ENCODE measurements at regions not wholly inside any gene's neighbourhood (a gene's known extent, or its start where the extent isn't known, plus 50 kb on each side); places are given as distances from the start of the nearest gene placed in this dataset.

- 46% methylated on average over 3 of the region's 8 CpGs for WGBS (ENCODE audit: insufficient coverage, low coverage, low lambda C conversion rate, missing lambda C conversion rate)
Measured at GRCh38 chr13:88144580-88144979, 473.4 kb downstream of the SLITRK5 start.

DNA sequence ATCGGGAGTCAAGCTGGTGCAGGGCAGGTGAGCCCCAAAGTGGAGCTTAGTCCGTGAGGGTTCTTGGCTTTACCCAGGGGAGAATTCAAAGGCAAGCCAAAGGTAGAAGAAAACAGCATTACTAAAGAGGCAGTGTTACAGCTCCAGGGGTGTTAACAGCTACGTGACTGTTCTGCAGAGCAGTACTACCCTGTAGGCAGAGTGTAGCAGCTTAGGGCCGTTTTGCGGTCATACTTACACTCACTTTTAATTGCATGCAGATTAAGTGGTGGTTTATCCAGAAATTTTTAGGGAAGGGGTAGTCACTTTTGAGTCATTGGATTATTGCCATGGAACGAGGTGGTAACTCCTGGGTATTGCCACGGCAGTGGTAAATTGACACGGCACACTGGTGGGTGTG lies 482.2 kb downstream of the SLITRK5 start:
- no peaks in the 10 kb centered on the region for H3K36me3 ChIP-seq
- ATAC-seq (no peak), DNase-seq (no peak)
- H3K27me3 ChIP-seq: no peaks in the 10 kb centered on the region
- 60% methylated on average over 6 of the region's 8 CpGs for WGBS (ENCODE audit: insufficient coverage, low coverage, low lambda C conversion rate, missing lambda C conversion rate)
- H3K4me3 ChIP-seq: no peak overlapping the region
- TF ChIP-seq, protein P1, sequence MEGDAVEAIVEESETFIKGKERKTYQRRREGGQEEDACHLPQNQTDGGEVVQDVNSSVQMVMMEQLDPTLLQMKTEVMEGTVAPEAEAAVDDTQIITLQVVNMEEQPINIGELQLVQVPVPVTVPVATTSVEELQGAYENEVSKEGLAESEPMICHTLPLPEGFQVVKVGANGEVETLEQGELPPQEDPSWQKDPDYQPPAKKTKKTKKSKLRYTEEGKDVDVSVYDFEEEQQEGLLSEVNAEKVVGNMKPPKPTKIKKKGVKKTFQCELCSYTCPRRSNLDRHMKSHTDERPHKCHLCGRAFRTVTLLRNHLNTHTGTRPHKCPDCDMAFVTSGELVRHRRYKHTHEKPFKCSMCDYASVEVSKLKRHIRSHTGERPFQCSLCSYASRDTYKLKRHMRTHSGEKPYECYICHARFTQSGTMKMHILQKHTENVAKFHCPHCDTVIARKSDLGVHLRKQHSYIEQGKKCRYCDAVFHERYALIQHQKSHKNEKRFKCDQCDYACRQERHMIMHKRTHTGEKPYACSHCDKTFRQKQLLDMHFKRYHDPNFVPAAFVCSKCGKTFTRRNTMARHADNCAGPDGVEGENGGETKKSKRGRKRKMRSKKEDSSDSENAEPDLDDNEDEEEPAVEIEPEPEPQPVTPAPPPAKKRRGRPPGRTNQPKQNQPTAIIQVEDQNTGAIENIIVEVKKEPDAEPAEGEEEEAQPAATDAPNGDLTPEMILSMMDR (IDR thresholded peaks at IDR 0.05): no peak
- TF ChIP-seq POLR2A (IDR thresholded peaks at IDR 0.05): no peak
- H3K27ac ChIP-seq: no peak overlapping the region
- H3K9me3 ChIP-seq: no peaks in the 10 kb centered on the region
- H3K4me1 ChIP-seq: no peaks in the 10 kb centered on the region
- intact Hi-C loops (cut with DNase I): no loop called here

More at GRCh38 chr13:88144580-88144979, 473.4 kb downstream of the SLITRK5 start:
- Histone ChIP-seq H3K27ac (no peak overlapping the region), H3K27me3 (no peaks in the 10 kb centered on the region), H3K4me3 (no peak overlapping the region), H3K9me3 (no peaks in the 10 kb centered on the region), H3K4me1 (no peaks in the 10 kb centered on the region), H3K36me3 (no peaks in the 10 kb centered on the region)
- ATAC-seq: no peak
- intact Hi-C loops (cut with DNase I): no loop called here
- no peak for TF ChIP-seq POLR2A (IDR thresholded peaks at IDR 0.05)
- TF ChIP-seq, protein P1 (IDR thresholded peaks at IDR 0.05): no peak
- no peak for DNase-seq

DNA sequence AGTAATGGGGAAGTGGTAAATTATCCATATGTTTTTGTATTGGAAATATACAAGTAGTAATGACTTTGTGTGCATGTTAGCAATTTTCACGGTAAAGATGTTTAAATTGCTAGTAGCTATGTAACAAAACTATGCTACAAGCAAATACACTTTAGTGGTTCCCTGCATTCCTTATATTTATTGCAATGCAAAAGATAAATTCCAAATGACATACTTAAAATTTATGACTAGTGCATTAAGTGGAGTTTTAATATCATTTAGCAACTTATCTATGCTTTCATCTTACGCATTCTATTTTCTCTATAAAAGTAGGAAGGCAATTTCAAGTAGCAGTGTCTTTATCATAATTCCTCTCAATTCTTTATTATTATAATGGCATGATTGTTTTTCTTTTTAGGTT lies 482.8 kb downstream of the SLITRK5 start:
- 72% methylated on average over 2 of the region's 2 CpGs for WGBS (ENCODE audit: insufficient coverage, low coverage, low lambda C conversion rate, missing lambda C conversion rate)

DNA sequence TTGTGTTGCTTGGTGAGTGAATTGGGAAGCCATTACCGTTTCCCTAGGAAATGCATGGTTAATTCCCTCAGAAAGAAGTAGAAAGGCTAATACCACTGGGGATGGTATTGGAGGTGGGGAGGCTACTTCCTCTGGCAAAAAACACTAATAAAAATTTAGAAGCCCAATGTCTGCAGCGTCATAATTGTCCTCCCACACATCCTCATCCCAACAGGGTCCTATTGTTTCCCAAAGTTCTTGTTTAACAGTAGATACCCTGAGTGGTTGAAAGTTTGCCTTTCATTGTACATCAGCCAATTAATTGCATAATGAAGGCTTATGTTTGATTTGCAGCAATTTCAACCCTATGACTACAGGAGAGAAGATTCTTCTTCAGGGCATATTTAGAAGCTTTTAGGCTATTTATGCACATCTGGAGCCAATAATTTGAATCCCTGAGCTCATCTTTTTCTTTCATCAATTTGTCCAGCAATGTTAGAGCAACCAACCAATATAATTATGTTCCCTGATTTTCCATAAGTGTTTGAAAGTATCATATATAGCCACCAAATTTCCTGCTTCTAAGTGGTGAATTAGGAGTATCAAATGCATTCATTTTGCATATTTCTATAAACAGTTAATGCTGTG lies 491.0 kb downstream of the SLITRK5 start:
- DNase-seq: no peak
- Histone ChIP-seq H3K4me1 (no peaks in the 10 kb centered on the region), H3K27ac (no peak overlapping the region), H3K27me3 (no peaks in the 10 kb centered on the region), H3K9me3 (no peaks in the 10 kb centered on the region), H3K36me3 (no peaks in the 10 kb centered on the region), H3K4me3 (no peak overlapping the region)
- 35% methylated on average over 2 of the region's 2 CpGs for WGBS (ENCODE audit: insufficient coverage, low coverage, low lambda C conversion rate, missing lambda C conversion rate)
- intact Hi-C loops (cut with DNase I): no loop called here
- no peak for ATAC-seq
- TF ChIP-seq, protein P1 (IDR thresholded peaks at IDR 0.05): no peak
- TF ChIP-seq POLR2A (IDR thresholded peaks at IDR 0.05): no peak

More for the DNA sequence above, 482.8 kb downstream of the SLITRK5 start:
- Histone ChIP-seq H3K36me3 (no peaks in the 10 kb centered on the region), H3K27me3 (no peaks in the 10 kb centered on the region), H3K9me3 (no peaks in the 10 kb centered on the region), H3K27ac (no peak overlapping the region), H3K4me1 (no peaks in the 10 kb centered on the region), H3K4me3 (no peak overlapping the region)
- no peak for ATAC-seq
- DNase-seq: no peak
- intact Hi-C loops (cut with DNase I): no loop called here
- no peak for TF ChIP-seq POLR2A (IDR thresholded peaks at IDR 0.05)
- TF ChIP-seq, protein P1 (IDR thresholded peaks at IDR 0.05): no peak
